Endothelial cell of umbilical vein (primary cell): ENCODE measurements at regions not wholly inside any gene's neighbourhood (a gene's known extent, or its start where the extent isn't known, plus 50 kb on each side); places are given as distances from the start of the nearest gene placed in this dataset.

Source experiments
- POLR2A ChIP-seq: IDR thresholded peaks from 2 replicates; pipeline ENCODE4 v1.6.1; 2012; ENCODE audit warnings: low read depth, mild to moderate bottlenecking, control low read depth, low read length
- TF ChIP-seq, protein P1 (sequence below), 2 donors: IDR thresholded peaks; 1 replicate in 1 of 2; 2 replicates in 1 of 2; pipeline ENCODE4 v1.5.1; 2011; ENCODE audit warnings: low read length in 2 of 2, mild to moderate bottlenecking in 2 of 2, moderate library complexity in 2 of 2, control low read depth in 1 of 2, inconsistent platforms in 1 of 2, low read depth in 1 of 2; ENCODE audit not compliant: insufficient read depth in 1 of 2; ENCODE audit errors: extremely low read depth in 1 of 2

DNA sequence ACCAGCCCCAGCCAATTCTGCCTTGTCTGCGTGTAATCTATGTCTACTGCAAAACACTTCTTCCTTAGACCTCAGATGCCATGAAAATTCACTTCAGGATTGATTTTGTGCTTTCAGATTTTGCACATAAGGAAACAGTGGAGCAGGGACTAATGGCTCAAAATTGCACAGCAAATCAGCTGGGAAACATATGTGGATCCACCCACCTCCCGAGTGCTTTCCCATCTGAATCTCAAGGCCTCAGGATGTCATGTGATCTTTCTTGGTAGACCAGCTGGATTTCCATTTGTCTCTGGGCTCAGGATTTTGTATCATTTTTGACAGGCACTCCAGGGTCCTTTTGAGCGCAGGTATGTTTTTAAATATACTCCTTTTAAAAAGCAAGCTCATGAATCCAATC, 158.6 kb downstream of the MIS18A start:
- TF ChIP-seq, protein P1, sequence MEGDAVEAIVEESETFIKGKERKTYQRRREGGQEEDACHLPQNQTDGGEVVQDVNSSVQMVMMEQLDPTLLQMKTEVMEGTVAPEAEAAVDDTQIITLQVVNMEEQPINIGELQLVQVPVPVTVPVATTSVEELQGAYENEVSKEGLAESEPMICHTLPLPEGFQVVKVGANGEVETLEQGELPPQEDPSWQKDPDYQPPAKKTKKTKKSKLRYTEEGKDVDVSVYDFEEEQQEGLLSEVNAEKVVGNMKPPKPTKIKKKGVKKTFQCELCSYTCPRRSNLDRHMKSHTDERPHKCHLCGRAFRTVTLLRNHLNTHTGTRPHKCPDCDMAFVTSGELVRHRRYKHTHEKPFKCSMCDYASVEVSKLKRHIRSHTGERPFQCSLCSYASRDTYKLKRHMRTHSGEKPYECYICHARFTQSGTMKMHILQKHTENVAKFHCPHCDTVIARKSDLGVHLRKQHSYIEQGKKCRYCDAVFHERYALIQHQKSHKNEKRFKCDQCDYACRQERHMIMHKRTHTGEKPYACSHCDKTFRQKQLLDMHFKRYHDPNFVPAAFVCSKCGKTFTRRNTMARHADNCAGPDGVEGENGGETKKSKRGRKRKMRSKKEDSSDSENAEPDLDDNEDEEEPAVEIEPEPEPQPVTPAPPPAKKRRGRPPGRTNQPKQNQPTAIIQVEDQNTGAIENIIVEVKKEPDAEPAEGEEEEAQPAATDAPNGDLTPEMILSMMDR (IDR thresholded peaks at IDR 0.05; ENCODE audit: extremely low read depth in 1 of 2, insufficient read depth in 1 of 2, low read depth in 1 of 2, low read length in 2 of 2), result no peak
- no peak for TF ChIP-seq POLR2A
